Esophagus muscularis mucosa (tissue), 4 donors: ENCODE measurements at regions not wholly inside any gene's neighbourhood (a gene's known extent, or its start where the extent isn't known, plus 50 kb on each side); places are given as distances from the start of the nearest gene placed in this dataset.

ENCODE experiments used
- DNase-seq: peaks from one replicate; pipeline ENCODE4 v3.0.0-alpha.2; 2017; ENCODE audit errors: extremely low spot score
- H3K27ac ChIP-seq, 4 donors: fragments of 200-600 bp; sonication (generic); replicated peaks in 1 of 4; 1 replicate in 3 of 4; 2 replicates in 1 of 4; pipeline ENCODE4 v1.5.1; 2016 to 2019; ENCODE audit warnings: mild to moderate bottlenecking in 1 of 4
- H3K27me3 ChIP-seq, 4 donors: fragments of 200-600 bp; sonication (generic); one replicate each; pipeline versions ENCODE4 v1.5.1 to v1.6.0; 2016 to 2019
- H3K36me3 ChIP-seq, 4 donors: fragments of 200-600 bp; sonication (generic); one replicate each; pipeline ENCODE4 v1.5.1; 2016 to 2019
- H3K4me1 ChIP-seq, 4 donors: fragments of 200-600 bp; sonication (generic); one replicate each; pipeline ENCODE4 v1.5.1; 2016 to 2019
- H3K4me3 ChIP-seq, 4 donors: fragments of 200-600 bp; sonication (generic); 1 replicate in 2 of 4; 2 replicates in 2 of 4; pipeline ENCODE4 v1.5.1; 2016 to 2019; ENCODE audit warnings: mild to moderate bottlenecking in 4 of 4, moderate library complexity in 1 of 4
- H3K9me3 ChIP-seq, 4 donors: fragments of 200-600 bp; sonication (generic); 1 replicate in 3 of 4; 2 replicates in 1 of 4; pipeline ENCODE4 v1.5.1; 2016 to 2019
- EP300 ChIP-seq: sonication (generic); formaldehyde crosslinking; IDR thresholded peaks from one replicate; pipeline ENCODE4 v1.6.1; 2017; ENCODE audit warnings: antibody characterized with exemption
- POLR2A ChIP-seq: fragments of 450-650 bp; IDR thresholded peaks from one replicate; pipeline ENCODE4 v1.6.1; 2017; ENCODE audit warnings: antibody characterized with exemption, moderate library complexity, mild to moderate bottlenecking, low read depth
- POLR2AphosphoS5 ChIP-seq, 2 donors: sonication (generic); formaldehyde crosslinking; IDR thresholded peaks; one replicate each; pipeline ENCODE4 v1.6.1; 2017; ENCODE audit warnings: antibody characterized with exemption in 2 of 2
- WGBS: methylation state at CpG from one replicate; pipeline ENCODE4 v1.1.5; 2018; 5-methylcytosine and 5-hydroxymethylcytosine counted together
- intact Hi-C: fragments of 100-400 bp; cut with DNase I; formaldehyde crosslinking; loops from one replicate; pipeline ENCODE4 v1.15.1; 2023
- TF ChIP-seq, protein P1 (sequence below), 3 experiments: fragments of 200-600 bp in 2 of 3; fragments of 450-650 bp in 1 of 3; sonication (generic) in 2 of 3; IDR thresholded peaks; one replicate each; pipeline ENCODE4 v1.5.1; 2017 to 2019; ENCODE audit warnings: antibody characterized with exemption in 3 of 3, mild to moderate bottlenecking in 2 of 3, moderate library complexity in 1 of 3

DNA sequence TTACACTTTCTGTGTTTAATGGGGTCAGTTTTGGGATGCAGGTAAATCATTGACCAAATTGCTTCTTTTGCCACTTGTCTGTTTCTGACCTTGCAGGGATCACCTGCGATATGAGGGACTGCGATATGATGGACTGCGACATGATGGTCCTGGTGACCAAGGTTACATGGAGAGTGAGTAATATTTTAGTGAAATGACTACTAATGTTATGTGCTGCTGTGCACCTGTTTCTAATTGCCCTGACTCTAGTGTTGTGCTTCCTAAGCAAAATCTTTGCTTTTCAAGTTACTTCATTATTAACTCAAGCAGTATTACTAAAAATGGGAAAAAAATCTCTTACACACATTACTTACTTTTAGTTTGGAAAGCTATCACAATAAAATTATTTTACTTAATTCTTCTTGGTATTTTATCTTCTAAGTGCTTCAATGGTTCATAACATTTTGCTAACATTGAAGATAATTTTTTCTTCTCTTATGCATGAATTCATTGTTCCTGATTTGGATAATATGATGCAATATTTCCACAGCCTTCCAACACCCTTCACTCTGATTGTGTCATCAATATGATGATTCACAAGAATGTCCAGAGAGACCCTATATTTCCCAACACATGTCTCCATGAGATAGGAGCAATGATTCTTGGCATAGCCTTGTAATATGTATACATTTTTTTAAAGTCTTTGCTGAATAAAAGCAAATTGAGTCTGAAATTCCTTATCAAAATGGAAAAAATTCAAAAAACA, 306.2 kb upstream of the AKR1E2 start:
- Histone ChIP-seq H3K27me3 (no peaks in the 10 kb centered on the region), H3K4me3 (no peak overlapping the region), H3K27ac (no peak overlapping the region), H3K36me3 (no peaks in the 10 kb centered on the region), H3K9me3 (no peaks in the 10 kb centered on the region), H3K4me1 (peaks cover 1 to 13% (median 5%) of the 10 kb centered on the region in 4 donors)
- no peak for DNase-seq
- intact Hi-C loops = no loop called here
- 97% methylated on average over 3 of the region's 3 CpGs for WGBS
- TF ChIP-seq, protein P1, sequence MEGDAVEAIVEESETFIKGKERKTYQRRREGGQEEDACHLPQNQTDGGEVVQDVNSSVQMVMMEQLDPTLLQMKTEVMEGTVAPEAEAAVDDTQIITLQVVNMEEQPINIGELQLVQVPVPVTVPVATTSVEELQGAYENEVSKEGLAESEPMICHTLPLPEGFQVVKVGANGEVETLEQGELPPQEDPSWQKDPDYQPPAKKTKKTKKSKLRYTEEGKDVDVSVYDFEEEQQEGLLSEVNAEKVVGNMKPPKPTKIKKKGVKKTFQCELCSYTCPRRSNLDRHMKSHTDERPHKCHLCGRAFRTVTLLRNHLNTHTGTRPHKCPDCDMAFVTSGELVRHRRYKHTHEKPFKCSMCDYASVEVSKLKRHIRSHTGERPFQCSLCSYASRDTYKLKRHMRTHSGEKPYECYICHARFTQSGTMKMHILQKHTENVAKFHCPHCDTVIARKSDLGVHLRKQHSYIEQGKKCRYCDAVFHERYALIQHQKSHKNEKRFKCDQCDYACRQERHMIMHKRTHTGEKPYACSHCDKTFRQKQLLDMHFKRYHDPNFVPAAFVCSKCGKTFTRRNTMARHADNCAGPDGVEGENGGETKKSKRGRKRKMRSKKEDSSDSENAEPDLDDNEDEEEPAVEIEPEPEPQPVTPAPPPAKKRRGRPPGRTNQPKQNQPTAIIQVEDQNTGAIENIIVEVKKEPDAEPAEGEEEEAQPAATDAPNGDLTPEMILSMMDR (IDR thresholded peaks at IDR 0.05) = no peak
- TF ChIP-seq POLR2AphosphoS5 (IDR thresholded peaks at IDR 0.05) = peak in 1 of 2 donors; percentile 56

GRCh38 chr10:4517746-4518145, 308.3 kb upstream of the AKR1E2 start:
- no peak overlapping the region for H3K27ac ChIP-seq
- intact Hi-C loops = no loop called here
- H3K36me3 ChIP-seq = no peaks in the 10 kb centered on the region
- 83% methylated on average over 1 of the region's 1 CpG for WGBS
- H3K9me3 ChIP-seq = no peaks in the 10 kb centered on the region
- H3K4me1 ChIP-seq = peaks cover 16 to 29% (median 24%) of the 10 kb centered on the region in 4 donors
- no peak overlapping the region for H3K4me3 ChIP-seq
- TF ChIP-seq POLR2A (no peak), POLR2AphosphoS5 (IDR thresholded peaks at IDR 0.05) (no peak), EP300 (no peak)
- TF ChIP-seq, protein P1 (IDR thresholded peaks at IDR 0.05) = no peak
- H3K27me3 ChIP-seq = no peaks in the 10 kb centered on the region
- DNase-seq = no peak

- intact Hi-C loops = no loop called here
- Histone ChIP-seq H3K36me3 (no peaks in the 10 kb centered on the region), H3K4me1 (peaks cover 20 to 36% (median 30%) of the 10 kb centered on the region in 4 donors), H3K4me3 (no peak overlapping the region), H3K9me3 (no peaks in the 10 kb centered on the region), H3K27me3 (no peaks in the 10 kb centered on the region), H3K27ac (peak overlapping the region in 2 of 4 donors; percentile 62 to 72)
- 100% methylated on average over 5 of the region's 5 CpGs for WGBS
- no peak for DNase-seq
- no peak for TF ChIP-seq POLR2A
- no peak for TF ChIP-seq EP300
- no peak for TF ChIP-seq POLR2AphosphoS5 (IDR thresholded peaks at IDR 0.05)
- TF ChIP-seq, protein P1 (IDR thresholded peaks at IDR 0.05) = no peak
Observed at GRCh38 chr10:4515721-4516120, 310.3 kb upstream of the AKR1E2 start.

- intact Hi-C loops = loop anchor here (5.0 kb wide), 2 partner anchors 138 to 253 kb away; no protein-coding TSS in a partner anchor
- no peaks in the 10 kb centered on the region for H3K9me3 ChIP-seq
- H3K27ac ChIP-seq = peak overlapping the region; percentile 59 to 72 (median 64)
- peak; percentile 96 for DNase-seq
- H3K4me1 ChIP-seq = peaks cover 20 to 36% (median 30%) of the 10 kb centered on the region in 4 donors
- no peaks in the 10 kb centered on the region for H3K27me3 ChIP-seq
- WGBS = 64% methylated on average over 19 of the region's 19 CpGs
- H3K36me3 ChIP-seq = no peaks in the 10 kb centered on the region
- H3K4me3 ChIP-seq = peak overlapping the region in 1 of 4 donors; percentile 24
- peak; percentile 51 for TF ChIP-seq POLR2AphosphoS5 (IDR thresholded peaks at IDR 0.05)
- TF ChIP-seq, protein P1 (IDR thresholded peaks at IDR 0.05) = no peak
Observed at GRCh38 chr10:4514445-4515108, 311.4 kb upstream of the AKR1E2 start.
